Endothelial cell of umbilical vein (primary cell): ENCODE measurements at regions not wholly inside any gene's neighbourhood (a gene's known extent, or its start where the extent isn't known, plus 50 kb on each side); places are given as distances from the start of the nearest gene placed in this dataset.
"Not testable (repeated sequence)": the region's sequence is repeated elsewhere in the genome, so short reads cannot be mapped to it uniquely, and the experiment has no call there.

Source experiments
- EZH2 ChIP-seq: IDR thresholded peaks from 2 replicates; pipeline ENCODE4 v1.6.1; 2012; ENCODE audit warnings: borderline replicate concordance, low read depth, mild to moderate bottlenecking, moderate library complexity, low read length, inconsistent platforms; ENCODE audit not compliant: severe bottlenecking
- GATA2 ChIP-seq: IDR thresholded peaks from 2 replicates; pipeline ENCODE4 v1.7.0; 2011; ENCODE audit warnings: low read depth, mild to moderate bottlenecking, moderate library complexity, mixed read lengths, low read length; ENCODE audit not compliant: insufficient read length, insufficient read depth
- POLR2AphosphoS5 ChIP-seq: IDR thresholded peaks from 2 replicates; pipeline ENCODE4 v1.6.1; 2012; ENCODE audit warnings: low read depth, mild to moderate bottlenecking, control low read depth, low read length, moderate library complexity; ENCODE audit not compliant: insufficient read depth
- TF ChIP-seq, protein P1 (sequence below), 2 donors: IDR thresholded peaks; 1 replicate in 1 of 2; 2 replicates in 1 of 2; pipeline ENCODE4 v1.5.1; 2011; ENCODE audit warnings: low read length in 2 of 2, mild to moderate bottlenecking in 2 of 2, moderate library complexity in 2 of 2, control low read depth in 1 of 2, inconsistent platforms in 1 of 2, low read depth in 1 of 2; ENCODE audit not compliant: insufficient read depth in 1 of 2; ENCODE audit errors: extremely low read depth in 1 of 2

DNA sequence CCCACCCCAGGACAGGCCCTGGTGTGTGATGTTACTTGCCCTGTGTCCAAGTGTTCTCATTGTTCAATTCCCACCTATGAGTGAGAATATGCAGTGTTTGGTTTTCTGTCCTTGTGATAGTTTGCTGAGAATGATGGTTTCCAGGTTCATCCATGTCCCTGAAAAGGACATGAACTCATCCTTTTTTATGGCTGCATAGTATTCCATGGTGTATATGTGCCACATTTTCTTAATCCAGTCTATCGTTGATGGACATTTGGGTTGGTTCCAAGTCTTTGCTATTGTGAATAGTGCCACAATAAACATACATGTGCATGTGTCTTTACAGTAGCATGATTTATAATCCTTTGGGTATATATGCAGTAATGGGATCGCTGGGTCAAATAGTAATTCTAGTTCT, 340.2 kb upstream of the MEIS1 start:
- not testable (repeated sequence) for TF ChIP-seq POLR2AphosphoS5, EZH2, GATA2
- TF ChIP-seq, protein P1, sequence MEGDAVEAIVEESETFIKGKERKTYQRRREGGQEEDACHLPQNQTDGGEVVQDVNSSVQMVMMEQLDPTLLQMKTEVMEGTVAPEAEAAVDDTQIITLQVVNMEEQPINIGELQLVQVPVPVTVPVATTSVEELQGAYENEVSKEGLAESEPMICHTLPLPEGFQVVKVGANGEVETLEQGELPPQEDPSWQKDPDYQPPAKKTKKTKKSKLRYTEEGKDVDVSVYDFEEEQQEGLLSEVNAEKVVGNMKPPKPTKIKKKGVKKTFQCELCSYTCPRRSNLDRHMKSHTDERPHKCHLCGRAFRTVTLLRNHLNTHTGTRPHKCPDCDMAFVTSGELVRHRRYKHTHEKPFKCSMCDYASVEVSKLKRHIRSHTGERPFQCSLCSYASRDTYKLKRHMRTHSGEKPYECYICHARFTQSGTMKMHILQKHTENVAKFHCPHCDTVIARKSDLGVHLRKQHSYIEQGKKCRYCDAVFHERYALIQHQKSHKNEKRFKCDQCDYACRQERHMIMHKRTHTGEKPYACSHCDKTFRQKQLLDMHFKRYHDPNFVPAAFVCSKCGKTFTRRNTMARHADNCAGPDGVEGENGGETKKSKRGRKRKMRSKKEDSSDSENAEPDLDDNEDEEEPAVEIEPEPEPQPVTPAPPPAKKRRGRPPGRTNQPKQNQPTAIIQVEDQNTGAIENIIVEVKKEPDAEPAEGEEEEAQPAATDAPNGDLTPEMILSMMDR (IDR thresholded peaks at IDR 0.05; ENCODE audit: extremely low read depth in 1 of 2, insufficient read depth in 1 of 2, low read depth in 1 of 2, low read length in 2 of 2): not testable (repeated sequence)
